ENCODE measurements at regions not wholly inside any gene's neighbourhood (a gene's known extent, or its start where the extent isn't known, plus 50 kb on each side); places are given as distances from the start of the nearest gene placed in this dataset.

DNA sequence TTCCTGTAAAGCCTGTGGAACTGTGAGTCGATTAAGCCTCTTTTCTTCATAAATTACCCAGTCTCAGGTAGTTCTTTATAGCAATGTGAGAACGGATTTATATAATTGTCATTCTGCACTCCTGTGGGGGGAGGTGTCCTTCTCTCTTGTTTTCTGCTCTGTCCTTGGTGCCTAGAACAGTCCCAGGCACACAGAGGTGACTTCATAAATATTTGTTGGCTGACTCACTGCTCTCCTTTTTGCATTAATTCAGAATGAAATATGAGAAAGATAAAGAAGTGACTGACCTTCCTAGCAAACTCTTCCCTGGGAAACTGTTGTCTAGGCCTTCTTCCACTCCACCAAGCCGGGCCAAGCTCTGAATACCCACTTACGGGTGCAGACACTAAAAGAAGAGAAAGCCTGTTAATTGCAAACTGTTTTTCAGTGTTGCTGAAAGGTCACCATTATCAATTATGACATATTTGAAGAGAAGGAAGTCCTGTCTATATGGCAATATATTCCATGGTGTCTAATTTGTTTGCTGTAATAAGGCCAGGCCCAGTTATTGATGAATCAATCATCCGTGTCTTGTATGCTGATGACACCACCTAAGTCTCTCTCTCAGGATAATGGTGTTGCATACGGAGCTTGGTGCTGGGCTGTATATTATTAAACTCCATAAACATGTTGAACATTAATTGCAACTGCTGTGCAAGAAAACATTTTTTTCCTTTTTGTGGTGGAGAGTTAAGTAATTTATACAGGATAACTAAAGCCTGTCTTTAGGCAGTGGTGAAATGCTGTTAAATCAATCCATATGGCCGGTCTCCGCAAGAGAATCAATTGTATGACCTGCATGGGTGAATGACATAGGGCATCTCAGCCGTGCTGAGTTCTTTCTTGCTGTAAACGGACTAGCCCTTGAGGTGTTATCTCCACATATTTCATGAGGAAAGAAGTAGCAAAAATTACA is 567.5 kb downstream of the SLC4A3 start:
- no peaks in the 10 kb centered on the region for H3K36me3 ChIP-seq (ENCODE audit: insufficient read depth, low read length)
- H3K27me3 Mint-ChIP-seq (ENCODE audit: low read depth, unreplicated experiment) = peaks cover 4% of the 10 kb centered on the region
- H3K4me3 Mint-ChIP-seq (ENCODE audit: unreplicated experiment) = no peak overlapping the region

DNA sequence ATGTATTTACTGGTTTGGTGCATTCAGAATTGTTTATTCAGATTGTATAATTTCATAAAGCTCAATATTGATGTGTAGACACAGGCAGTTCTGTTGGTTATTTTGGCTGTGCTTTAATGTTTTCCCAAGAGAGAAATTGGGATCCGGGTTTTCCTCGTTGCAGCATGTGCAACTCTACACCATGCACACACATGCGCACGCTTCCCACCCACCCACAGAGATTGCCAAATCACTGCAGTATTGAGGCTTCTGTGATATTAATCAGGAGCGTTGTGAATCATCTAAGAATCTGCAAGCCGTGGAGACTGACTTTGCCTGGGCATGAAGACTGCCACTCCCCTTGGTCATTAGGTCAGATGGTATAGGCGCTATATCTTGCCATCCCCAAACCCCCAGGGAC is 571.5 kb downstream of the SLC4A3 start:
- H3K4me1 ChIP-seq (ENCODE audit: insufficient read depth, low read length) = peaks cover 3% of the 10 kb centered on the region
- H2AFZ ChIP-seq (ENCODE audit: low read depth, low read length) = no peak overlapping the region
- no peaks in the 10 kb centered on the region for H3K27me3 ChIP-seq (ENCODE audit: insufficient read depth, low read length)
- TF ChIP-seq EZH2 (IDR thresholded peaks at IDR 0.05; ENCODE audit: insufficient read depth, low read length) = no peak
- TF ChIP-seq, protein P1, sequence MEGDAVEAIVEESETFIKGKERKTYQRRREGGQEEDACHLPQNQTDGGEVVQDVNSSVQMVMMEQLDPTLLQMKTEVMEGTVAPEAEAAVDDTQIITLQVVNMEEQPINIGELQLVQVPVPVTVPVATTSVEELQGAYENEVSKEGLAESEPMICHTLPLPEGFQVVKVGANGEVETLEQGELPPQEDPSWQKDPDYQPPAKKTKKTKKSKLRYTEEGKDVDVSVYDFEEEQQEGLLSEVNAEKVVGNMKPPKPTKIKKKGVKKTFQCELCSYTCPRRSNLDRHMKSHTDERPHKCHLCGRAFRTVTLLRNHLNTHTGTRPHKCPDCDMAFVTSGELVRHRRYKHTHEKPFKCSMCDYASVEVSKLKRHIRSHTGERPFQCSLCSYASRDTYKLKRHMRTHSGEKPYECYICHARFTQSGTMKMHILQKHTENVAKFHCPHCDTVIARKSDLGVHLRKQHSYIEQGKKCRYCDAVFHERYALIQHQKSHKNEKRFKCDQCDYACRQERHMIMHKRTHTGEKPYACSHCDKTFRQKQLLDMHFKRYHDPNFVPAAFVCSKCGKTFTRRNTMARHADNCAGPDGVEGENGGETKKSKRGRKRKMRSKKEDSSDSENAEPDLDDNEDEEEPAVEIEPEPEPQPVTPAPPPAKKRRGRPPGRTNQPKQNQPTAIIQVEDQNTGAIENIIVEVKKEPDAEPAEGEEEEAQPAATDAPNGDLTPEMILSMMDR (IDR thresholded peaks at IDR 0.05; ENCODE audit: insufficient read depth, low read depth, low read length) = no peak
- peak; percentile 86 for DNase-seq (ENCODE audit: low read depth)
- Mint-ChIP-seq H3K27me3 (ENCODE audit: low read depth, unreplicated experiment) (peaks cover 13% of the 10 kb centered on the region), H3K27ac (ENCODE audit: unreplicated experiment) (no peak overlapping the region), H3K4me1 (ENCODE audit: low read depth, unreplicated experiment) (peaks cover 2% of the 10 kb centered on the region), H3K9me3 (ENCODE audit: unreplicated experiment) (peaks cover 11% of the 10 kb centered on the region), H3K36me3 (ENCODE audit: low read depth, unreplicated experiment) (no peaks in the 10 kb centered on the region), H3K4me3 (ENCODE audit: unreplicated experiment) (no peak overlapping the region)
- no peak for FAIRE-seq
- H3K4me3 ChIP-seq (ENCODE audit: insufficient read depth, low read depth, low read length) = no peak overlapping the region
- no peaks in the 10 kb centered on the region for H4K20me1 ChIP-seq (ENCODE audit: insufficient read depth, low read length)
- H3K4me2 ChIP-seq (ENCODE audit: low read length) = no peak overlapping the region
- H3K79me2 ChIP-seq (ENCODE audit: insufficient read depth, low read length) = no peaks in the 10 kb centered on the region
- no peak overlapping the region for H3K9ac ChIP-seq (ENCODE audit: low read length)
- no peak overlapping the region for H3K27ac ChIP-seq (ENCODE audit: low read depth, low read length)
- H3K36me3 ChIP-seq (ENCODE audit: insufficient read depth, low read length) = no peaks in the 10 kb centered on the region
- peaks cover 5% of the 10 kb centered on the region for H3K9me3 ChIP-seq (ENCODE audit: insufficient read depth, low read depth, low read length)

More for the DNA sequence above, 567.5 kb downstream of the SLC4A3 start:
- H3K9ac ChIP-seq (ENCODE audit: low read length) = no peak overlapping the region
- H3K27ac Mint-ChIP-seq (ENCODE audit: unreplicated experiment) = no peak overlapping the region
- no peaks in the 10 kb centered on the region for H3K27me3 ChIP-seq (ENCODE audit: insufficient read depth, low read length)
- peak; percentile 22 for DNase-seq (ENCODE audit: low read depth)
- no peaks in the 10 kb centered on the region for H3K79me2 ChIP-seq (ENCODE audit: insufficient read depth, low read length)
- H3K27ac ChIP-seq (ENCODE audit: low read depth, low read length) = no peak overlapping the region
- H3K36me3 Mint-ChIP-seq (ENCODE audit: low read depth, unreplicated experiment) = no peaks in the 10 kb centered on the region
- no peak overlapping the region for H2AFZ ChIP-seq (ENCODE audit: low read depth, low read length)
- peaks cover 2% of the 10 kb centered on the region for H3K9me3 Mint-ChIP-seq (ENCODE audit: unreplicated experiment)
- no peak overlapping the region for H3K4me2 ChIP-seq (ENCODE audit: low read length)
- peaks cover 4% of the 10 kb centered on the region for H3K4me1 Mint-ChIP-seq (ENCODE audit: low read depth, unreplicated experiment)
- H3K4me1 ChIP-seq (ENCODE audit: insufficient read depth, low read length) = peaks cover 3% of the 10 kb centered on the region
- no peak overlapping the region for H3K4me3 ChIP-seq (ENCODE audit: insufficient read depth, low read depth, low read length)
- no peak for FAIRE-seq
- peaks cover 6% of the 10 kb centered on the region for H3K9me3 ChIP-seq (ENCODE audit: insufficient read depth, low read depth, low read length)
- H4K20me1 ChIP-seq (ENCODE audit: insufficient read depth, low read length) = no peaks in the 10 kb centered on the region
- TF ChIP-seq, protein P1 (IDR thresholded peaks at IDR 0.05; ENCODE audit: insufficient read depth, low read depth, low read length) = no peak
- TF ChIP-seq EZH2 (IDR thresholded peaks at IDR 0.05; ENCODE audit: insufficient read depth, low read length) = no peak

DNA sequence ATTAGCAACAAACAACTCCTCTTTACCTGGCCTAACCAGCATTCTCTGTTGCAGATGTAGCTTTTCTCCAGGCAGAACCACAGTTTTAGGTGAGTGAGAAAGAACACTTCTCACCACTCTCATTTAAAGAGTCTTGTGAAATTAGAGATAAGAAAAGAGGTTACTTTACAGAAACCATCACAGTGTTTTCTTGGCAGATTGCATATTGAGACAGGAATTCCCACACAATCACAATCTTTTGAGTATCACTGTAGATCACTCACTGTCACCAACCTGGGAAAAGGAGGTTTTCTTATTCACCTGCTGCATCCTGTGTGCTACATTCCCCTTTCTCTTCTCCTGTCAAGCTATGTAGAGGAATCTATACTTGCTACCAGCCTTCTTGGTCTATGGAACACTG is 574.6 kb downstream of the SLC4A3 start:
- Histone ChIP-seq H3K79me2 (ENCODE audit: insufficient read depth, low read length) (no peaks in the 10 kb centered on the region), H3K36me3 (ENCODE audit: insufficient read depth, low read length) (no peaks in the 10 kb centered on the region), H3K9me3 (ENCODE audit: insufficient read depth, low read depth, low read length) (peaks cover 3% of the 10 kb centered on the region), H3K4me1 (ENCODE audit: insufficient read depth, low read length) (peaks cover 3% of the 10 kb centered on the region), H3K4me3 (ENCODE audit: insufficient read depth, low read depth, low read length) (no peak overlapping the region), H3K27me3 (ENCODE audit: insufficient read depth, low read length) (no peaks in the 10 kb centered on the region), H2AFZ (ENCODE audit: low read depth, low read length) (no peak overlapping the region), H3K9ac (ENCODE audit: low read length) (no peak overlapping the region), H4K20me1 (ENCODE audit: insufficient read depth, low read length) (no peaks in the 10 kb centered on the region), H3K4me2 (ENCODE audit: low read length) (no peak overlapping the region), H3K27ac (ENCODE audit: low read depth, low read length) (no peak overlapping the region)
- Mint-ChIP-seq H3K9me3 (ENCODE audit: unreplicated experiment) (peaks cover 9% of the 10 kb centered on the region), H3K27ac (ENCODE audit: unreplicated experiment) (no peak overlapping the region), H3K4me1 (ENCODE audit: low read depth, unreplicated experiment) (no peaks in the 10 kb centered on the region), H3K4me3 (ENCODE audit: unreplicated experiment) (no peak overlapping the region), H3K36me3 (ENCODE audit: low read depth, unreplicated experiment) (no peaks in the 10 kb centered on the region), H3K27me3 (ENCODE audit: low read depth, unreplicated experiment) (peaks cover 13% of the 10 kb centered on the region)
- FAIRE-seq = no peak
- no peak for DNase-seq (ENCODE audit: low read depth)
- no peak for TF ChIP-seq EZH2 (IDR thresholded peaks at IDR 0.05; ENCODE audit: insufficient read depth, low read length)
- TF ChIP-seq, protein P1 (IDR thresholded peaks at IDR 0.05; ENCODE audit: insufficient read depth, low read depth, low read length) = no peak
